ENCODE measurements at regions not wholly inside any gene's neighbourhood (a gene's known extent, or its start where the extent isn't known, plus 50 kb on each side); places are given as distances from the start of the nearest gene placed in this dataset.
"Not testable (repeated sequence)": the region's sequence is repeated elsewhere in the genome, so short reads cannot be mapped to it uniquely, and the experiment has no call there.

DNA sequence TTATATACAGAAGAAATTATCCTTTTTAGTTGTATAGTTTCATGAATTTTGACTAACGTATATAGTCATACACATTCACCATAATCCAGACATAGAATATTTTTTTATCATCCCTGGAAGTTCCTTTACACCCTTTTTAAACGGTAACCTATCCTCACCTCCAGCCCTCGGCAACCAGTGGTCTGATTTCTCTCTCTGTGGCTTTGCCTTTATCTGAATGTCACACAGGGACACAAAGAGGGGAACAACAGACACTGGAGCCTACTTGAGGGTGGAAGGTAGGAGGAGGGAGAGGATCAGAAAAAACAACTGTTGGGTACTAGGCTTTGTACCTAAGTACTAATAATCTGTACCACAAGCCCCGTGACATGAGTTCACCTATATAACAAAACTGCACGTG is 191.9 kb downstream of the MC4R start:
- in situ Hi-C loops (cut with MboI; ENCODE audit: low sequenced_read_pairs, unreplicated experiment): no loop called here
- no peak for DNase-seq (ENCODE audit: low spot score)
- TF ChIP-seq, protein P1, sequence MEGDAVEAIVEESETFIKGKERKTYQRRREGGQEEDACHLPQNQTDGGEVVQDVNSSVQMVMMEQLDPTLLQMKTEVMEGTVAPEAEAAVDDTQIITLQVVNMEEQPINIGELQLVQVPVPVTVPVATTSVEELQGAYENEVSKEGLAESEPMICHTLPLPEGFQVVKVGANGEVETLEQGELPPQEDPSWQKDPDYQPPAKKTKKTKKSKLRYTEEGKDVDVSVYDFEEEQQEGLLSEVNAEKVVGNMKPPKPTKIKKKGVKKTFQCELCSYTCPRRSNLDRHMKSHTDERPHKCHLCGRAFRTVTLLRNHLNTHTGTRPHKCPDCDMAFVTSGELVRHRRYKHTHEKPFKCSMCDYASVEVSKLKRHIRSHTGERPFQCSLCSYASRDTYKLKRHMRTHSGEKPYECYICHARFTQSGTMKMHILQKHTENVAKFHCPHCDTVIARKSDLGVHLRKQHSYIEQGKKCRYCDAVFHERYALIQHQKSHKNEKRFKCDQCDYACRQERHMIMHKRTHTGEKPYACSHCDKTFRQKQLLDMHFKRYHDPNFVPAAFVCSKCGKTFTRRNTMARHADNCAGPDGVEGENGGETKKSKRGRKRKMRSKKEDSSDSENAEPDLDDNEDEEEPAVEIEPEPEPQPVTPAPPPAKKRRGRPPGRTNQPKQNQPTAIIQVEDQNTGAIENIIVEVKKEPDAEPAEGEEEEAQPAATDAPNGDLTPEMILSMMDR (IDR thresholded peaks at IDR 0.05; ENCODE audit: borderline replicate concordance, control extremely low read depth, extremely low read depth, insufficient read depth, missing control alignments): no peak

DNA sequence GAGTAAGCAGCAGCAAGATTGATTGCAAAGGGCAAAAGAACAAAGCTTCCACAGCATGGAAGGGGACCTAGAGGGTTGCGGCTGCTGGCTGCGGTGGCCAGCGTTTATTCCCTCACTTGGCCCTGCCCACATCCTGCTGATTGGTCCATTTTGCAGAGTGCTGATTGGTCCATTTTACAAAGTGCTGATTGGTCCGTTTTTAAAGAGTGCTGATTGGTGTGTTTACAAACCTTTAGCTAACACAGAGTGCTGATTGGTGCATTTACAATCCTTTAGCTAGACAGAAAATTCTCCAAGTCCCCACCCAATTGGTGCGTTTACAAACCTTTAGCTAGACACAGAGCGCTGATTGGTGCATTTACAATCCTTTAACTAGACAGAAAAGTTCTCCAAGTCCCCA is 194.4 kb downstream of the MC4R start:
- in situ Hi-C loops (cut with MboI; ENCODE audit: low sequenced_read_pairs, unreplicated experiment); DNase-seq (ENCODE audit: low spot score): not testable (repeated sequence)

- DNase-seq (ENCODE audit: low spot score): no peak
- in situ Hi-C loops (cut with MboI; ENCODE audit: low sequenced_read_pairs, unreplicated experiment): no loop called here
- TF ChIP-seq, protein P1 (IDR thresholded peaks at IDR 0.05; ENCODE audit: borderline replicate concordance, control extremely low read depth, extremely low read depth, insufficient read depth, missing control alignments): no peak
Observed at GRCh38 chr18:60176259-60176658, 196.3 kb downstream of the MC4R start.

DNA sequence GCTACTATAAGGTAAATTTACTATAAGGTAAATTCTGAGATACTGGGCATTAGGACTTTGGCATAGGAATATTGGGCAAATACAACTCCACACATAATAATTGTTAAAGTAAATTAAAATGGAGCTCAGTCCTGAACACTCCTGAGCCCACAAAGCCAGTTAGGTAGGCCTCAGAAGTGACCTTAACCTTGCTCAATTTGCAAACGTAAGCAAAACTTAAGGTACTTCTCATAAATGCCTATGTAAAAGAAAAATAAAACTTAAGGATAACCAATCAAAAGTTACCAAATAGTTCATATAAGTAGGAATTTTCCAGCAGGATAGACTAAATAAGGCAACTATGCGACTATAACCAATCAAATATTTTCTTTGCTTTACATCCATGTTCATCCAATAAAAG is 197.7 kb downstream of the MC4R start:
- in situ Hi-C loops (cut with MboI; ENCODE audit: low sequenced_read_pairs, unreplicated experiment): no loop called here
- no peak for DNase-seq (ENCODE audit: low spot score)
- TF ChIP-seq, protein P1 (IDR thresholded peaks at IDR 0.05; ENCODE audit: borderline replicate concordance, control extremely low read depth, extremely low read depth, insufficient read depth, missing control alignments): no peak

DNA sequence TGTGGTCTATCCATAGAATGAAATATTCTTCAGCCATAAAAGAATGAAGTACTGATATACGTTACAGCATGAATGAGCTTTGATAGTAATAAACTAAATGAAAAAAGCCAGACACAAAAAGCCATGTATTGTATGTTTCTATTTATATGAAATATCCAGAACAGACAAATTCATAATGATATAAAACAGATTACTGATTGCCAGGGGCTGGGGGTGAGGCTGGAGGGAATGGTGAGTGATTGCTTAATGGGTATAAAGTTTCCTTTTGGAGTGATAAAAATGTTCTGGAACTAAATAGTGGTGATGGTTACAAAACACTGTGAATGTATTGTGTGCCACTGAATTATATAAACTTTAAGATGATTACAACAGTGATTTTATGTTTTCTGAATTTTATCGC is 200.5 kb downstream of the MC4R start:
- in situ Hi-C loops (cut with MboI; ENCODE audit: low sequenced_read_pairs, unreplicated experiment): no loop called here

DNA sequence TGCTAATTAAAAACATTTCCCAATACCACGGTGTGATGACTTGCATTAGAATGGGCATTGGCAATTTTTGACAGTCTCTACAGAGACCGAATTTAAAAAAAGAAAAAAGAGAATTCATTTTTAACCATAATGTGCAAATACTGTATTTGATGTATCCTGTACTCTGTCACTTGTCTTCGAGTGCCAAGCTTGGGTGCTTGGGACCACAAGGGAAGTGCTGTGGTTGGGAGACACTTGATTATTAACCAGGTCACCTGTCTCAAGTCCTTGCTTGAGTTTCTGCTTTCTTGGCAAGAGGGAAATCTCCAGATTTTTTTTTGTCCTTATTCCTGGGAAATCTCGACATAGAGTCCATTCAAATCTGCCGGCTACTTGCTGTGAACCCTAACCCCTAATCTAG is 209.0 kb downstream of the MC4R start:
- TF ChIP-seq, protein P1 (IDR thresholded peaks at IDR 0.05; ENCODE audit: borderline replicate concordance, control extremely low read depth, extremely low read depth, insufficient read depth, missing control alignments): no peak
- in situ Hi-C loops (cut with MboI; ENCODE audit: low sequenced_read_pairs, unreplicated experiment): no loop called here
- DNase-seq (ENCODE audit: low spot score): no peak

More for the DNA sequence above, 200.5 kb downstream of the MC4R start:
- TF ChIP-seq, protein P1 (IDR thresholded peaks at IDR 0.05; ENCODE audit: borderline replicate concordance, control extremely low read depth, extremely low read depth, insufficient read depth, missing control alignments): no peak
- no peak for DNase-seq (ENCODE audit: low spot score)

DNA sequence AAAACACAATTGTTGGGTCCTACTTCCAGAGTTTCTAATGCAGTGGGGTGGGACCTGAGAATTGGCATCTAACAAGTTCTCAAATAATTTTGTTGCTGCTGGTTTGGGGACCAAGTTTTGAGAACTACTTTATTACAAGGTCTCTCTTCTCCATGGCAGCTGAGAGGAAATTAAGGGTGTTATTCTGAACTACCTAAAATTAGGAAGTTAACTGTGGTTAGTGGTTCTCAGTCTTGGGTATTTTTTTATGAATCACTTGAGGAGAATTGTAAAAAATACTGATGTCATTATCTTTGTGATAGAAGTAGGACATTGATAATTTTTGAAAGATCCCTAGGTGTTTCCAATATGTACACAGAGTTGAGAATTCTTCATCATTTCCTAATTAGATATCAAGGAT is 210.2 kb downstream of the MC4R start:
- in situ Hi-C loops (cut with MboI; ENCODE audit: low sequenced_read_pairs, unreplicated experiment): no loop called here
- TF ChIP-seq, protein P1 (IDR thresholded peaks at IDR 0.05; ENCODE audit: borderline replicate concordance, control extremely low read depth, extremely low read depth, insufficient read depth, missing control alignments): no peak
- no peak for DNase-seq (ENCODE audit: low spot score)

Data from GM13976 (cell line).